Astrocyte of the spinal cord (primary cell): ENCODE measurements at regions not wholly inside any gene's neighbourhood (a gene's known extent, or its start where the extent isn't known, plus 50 kb on each side); places are given as distances from the start of the nearest gene placed in this dataset.
"Not testable (repeated sequence)": the region's sequence is repeated elsewhere in the genome, so short reads cannot be mapped to it uniquely, and the experiment has no call there.

Experiments
- DNase-seq: peaks from one replicate; pipeline ENCODE4 v3.0.0; 2011; ENCODE audit warnings: low read depth, low spot score
- H3K4me3 ChIP-seq: 2 replicates; pipeline ENCODE4 v1.5.1; 2011; ENCODE audit warnings: low read depth, mild to moderate bottlenecking, low read length, moderate library complexity
- in situ Hi-C: cut with HindIII; loops from 2 replicates; pipeline ENCODE4 v1.10.0; 2017; ENCODE audit warnings: low sequenced_read_pairs
- TF ChIP-seq, protein P1 (sequence below): IDR thresholded peaks from 2 replicates; pipeline ENCODE4 v1.5.1; 2012; ENCODE audit warnings: low read depth, mild to moderate bottlenecking, low read length, inconsistent platforms

DNA sequence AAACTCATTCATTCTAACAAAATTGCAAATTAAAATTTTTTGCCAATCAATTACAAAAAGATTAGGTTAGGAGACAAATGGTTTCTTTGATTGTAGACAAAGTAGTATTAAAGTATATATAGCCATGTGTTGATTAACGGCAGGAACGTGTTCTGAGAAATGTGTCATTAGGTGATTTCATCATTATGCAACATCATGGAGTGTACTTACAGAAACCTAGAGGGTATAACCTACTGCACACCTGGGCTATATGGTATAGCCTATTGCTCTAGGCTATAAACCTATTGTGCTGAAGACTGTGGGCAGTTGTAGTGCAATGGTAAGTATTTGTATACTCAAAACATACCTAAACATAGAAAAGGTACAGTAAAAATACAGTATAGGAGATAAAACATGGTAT, 906.8 kb upstream of the SPRY2 start:
- in situ Hi-C loops, result no loop called here

DNA sequence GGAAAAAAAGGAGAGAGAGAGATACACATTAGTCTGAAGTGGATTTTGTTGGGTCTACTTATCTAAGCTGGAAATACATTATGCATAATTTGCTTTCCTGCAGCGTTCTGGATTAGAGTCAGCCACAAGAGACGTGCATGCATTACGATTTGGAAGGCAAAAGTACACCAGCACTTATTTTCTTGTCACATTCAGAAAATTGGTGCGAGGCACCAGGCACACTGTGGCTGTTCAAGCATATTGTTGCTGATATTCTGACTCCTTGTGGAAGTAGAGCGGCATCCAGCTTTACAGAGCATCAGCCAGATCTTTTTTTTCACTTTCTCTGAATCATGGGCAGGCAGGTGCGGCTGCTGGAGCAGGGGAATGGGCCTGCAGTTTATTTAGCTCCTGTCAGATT, 905.6 kb upstream of the SPRY2 start:
- no peak overlapping the region for H3K4me3 ChIP-seq
- no peak for DNase-seq
- TF ChIP-seq, protein P1, sequence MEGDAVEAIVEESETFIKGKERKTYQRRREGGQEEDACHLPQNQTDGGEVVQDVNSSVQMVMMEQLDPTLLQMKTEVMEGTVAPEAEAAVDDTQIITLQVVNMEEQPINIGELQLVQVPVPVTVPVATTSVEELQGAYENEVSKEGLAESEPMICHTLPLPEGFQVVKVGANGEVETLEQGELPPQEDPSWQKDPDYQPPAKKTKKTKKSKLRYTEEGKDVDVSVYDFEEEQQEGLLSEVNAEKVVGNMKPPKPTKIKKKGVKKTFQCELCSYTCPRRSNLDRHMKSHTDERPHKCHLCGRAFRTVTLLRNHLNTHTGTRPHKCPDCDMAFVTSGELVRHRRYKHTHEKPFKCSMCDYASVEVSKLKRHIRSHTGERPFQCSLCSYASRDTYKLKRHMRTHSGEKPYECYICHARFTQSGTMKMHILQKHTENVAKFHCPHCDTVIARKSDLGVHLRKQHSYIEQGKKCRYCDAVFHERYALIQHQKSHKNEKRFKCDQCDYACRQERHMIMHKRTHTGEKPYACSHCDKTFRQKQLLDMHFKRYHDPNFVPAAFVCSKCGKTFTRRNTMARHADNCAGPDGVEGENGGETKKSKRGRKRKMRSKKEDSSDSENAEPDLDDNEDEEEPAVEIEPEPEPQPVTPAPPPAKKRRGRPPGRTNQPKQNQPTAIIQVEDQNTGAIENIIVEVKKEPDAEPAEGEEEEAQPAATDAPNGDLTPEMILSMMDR, result no peak
- in situ Hi-C loops, result no loop called here

More for the DNA sequence above, 906.8 kb upstream of the SPRY2 start:
- TF ChIP-seq, protein P1, result no peak
- H3K4me3 ChIP-seq, result no peak overlapping the region
- DNase-seq, result no peak

DNA sequence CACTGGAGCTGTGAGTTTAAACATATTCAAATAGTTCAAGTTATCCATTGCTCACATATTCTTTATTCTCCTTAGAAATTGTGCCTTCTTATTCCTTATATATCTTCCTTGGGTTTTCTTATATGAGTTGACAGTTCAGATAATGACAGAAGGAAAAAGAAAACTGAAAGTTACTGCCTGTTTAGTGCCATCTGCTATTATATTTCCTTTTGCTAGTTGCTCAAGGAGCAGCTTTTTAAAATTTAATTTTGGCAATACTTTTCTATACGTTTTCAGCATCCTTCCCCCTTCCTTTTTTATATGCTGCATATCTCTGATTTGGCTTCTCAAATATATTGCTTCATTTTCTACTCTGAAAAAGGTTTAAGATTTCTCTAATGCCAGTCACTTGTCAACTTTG, 903.1 kb upstream of the SPRY2 start:
- no peak overlapping the region for H3K4me3 ChIP-seq
- in situ Hi-C loops, result no loop called here
- no peak for DNase-seq
- TF ChIP-seq, protein P1, result no peak

DNA sequence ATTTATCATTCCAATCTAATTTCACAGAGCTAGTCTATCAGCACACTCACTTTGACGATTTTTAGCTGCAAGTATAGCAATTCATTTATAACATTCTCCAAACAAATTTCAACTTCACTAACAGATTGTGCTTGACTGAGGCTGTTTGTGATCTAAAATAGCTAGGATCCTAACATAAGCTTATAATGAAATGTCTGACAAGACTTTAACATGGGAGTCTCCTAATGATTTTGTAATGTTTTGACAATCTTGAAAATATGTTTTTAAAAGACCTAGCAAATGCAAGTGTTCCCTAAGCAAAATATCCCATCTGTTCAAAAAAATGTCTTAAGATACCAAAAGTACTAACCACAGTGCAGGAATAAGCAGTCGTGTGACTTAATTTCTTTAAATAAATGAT, 889.5 kb upstream of the SPRY2 start:
- no peak for DNase-seq
- TF ChIP-seq, protein P1, result no peak
- no peak overlapping the region for H3K4me3 ChIP-seq
- in situ Hi-C loops, result no loop called here

DNA sequence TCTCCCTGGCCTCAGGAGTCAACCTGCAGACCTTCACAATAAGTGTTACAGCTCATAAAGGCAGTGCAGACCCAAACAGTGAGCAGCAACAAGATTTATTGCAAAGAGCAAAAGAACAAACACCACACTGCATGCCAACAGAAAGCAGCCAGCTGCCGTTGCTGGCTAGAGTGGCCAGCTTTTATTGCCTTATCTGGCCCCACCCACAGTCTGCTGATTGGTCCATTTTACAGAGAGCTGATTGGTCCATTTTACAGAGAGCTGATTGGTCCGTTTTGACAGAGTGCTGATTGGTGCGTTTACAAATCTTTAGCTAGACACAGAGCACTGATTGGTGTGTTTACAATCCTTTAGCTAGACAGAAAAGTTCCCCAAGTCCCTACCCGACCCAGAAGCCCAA, 885.9 kb upstream of the SPRY2 start:
- in situ Hi-C loops, H3K4me3 ChIP-seq, DNase-seq: not testable (repeated sequence)

DNA sequence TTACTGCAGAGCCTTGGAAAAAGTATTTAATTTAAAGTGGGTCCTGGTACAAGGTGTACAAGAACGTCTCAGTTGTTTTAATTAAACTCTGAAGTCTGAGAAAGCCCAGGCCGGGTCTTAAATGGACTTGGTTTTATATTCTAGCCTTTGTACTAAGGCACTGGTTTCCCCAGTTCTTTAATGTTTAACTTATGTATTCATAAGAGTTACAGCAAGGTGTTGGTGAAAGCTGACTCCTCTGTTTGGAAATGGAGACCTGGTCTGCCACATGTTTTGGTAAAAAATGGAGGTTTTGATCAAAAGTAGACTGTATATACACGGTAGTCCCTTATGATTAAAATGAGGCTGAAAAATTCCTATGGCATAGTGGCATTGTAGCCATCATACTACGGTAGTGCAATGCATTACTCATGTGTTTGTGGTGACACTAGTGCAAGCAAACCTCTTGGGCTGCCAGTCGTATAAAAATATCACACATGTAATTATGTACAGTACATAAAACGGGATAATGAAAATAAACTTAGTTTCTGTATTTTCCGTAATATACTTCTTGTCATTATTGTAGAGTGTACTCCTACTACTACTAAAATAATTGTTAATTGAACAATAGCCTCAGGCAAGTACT, 883.4 kb upstream of the SPRY2 start:
- in situ Hi-C loops, result no loop called here

DNA sequence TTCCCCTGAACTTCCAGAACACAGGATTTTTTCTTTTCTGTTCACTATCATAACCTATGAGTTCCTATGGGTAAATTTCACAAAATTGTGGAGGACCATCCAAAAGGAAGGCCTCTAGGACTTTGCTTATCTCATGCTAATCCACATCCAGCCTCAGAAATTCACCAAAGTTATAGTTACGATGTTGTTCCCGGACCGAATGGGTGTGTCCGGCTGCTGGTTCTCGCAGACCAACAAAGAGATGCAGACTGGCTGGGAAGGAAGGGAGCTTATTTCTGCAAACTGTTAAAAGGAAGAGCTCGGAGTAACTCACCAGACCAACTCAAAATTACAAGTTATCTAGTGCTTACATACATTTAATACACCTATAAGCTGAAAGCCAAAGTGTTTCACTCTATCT, 882.9 kb upstream of the SPRY2 start:
- in situ Hi-C loops, result no loop called here
- no peak for DNase-seq
- TF ChIP-seq, protein P1, result no peak
- H3K4me3 ChIP-seq, result no peak overlapping the region

More for the DNA sequence above, 883.4 kb upstream of the SPRY2 start:
- no peak overlapping the region for H3K4me3 ChIP-seq
- no peak for DNase-seq
- TF ChIP-seq, protein P1, result no peak
